OCI-LY3 (cell line): ENCODE measurements at regions not wholly inside any gene's neighbourhood (a gene's known extent, or its start where the extent isn't known, plus 50 kb on each side); places are given as distances from the start of the nearest gene placed in this dataset.

Source experiments
- H2AFZ ChIP-seq: fragments of 200-600, 300-600 bp; shearing (Covaris generic); 2 replicates; pipeline ENCODE4 v1.6.0; 2014; ENCODE audit warnings: antibody characterized with exemption, low read depth, low read length
- H3K27ac ChIP-seq: fragments of 200-600, 300-600 bp; sonication (generic); 2 replicates; pipeline ENCODE4 v1.5.1; 2014; ENCODE audit warnings: mild to moderate bottlenecking, low read length, moderate library complexity, mixed read lengths
- H3K27me3 ChIP-seq: fragments of 200-600, 300-600 bp; sonication (generic); 2 replicates; pipeline ENCODE4 v1.6.1; 2014; ENCODE audit warnings: low read depth, low read length, mixed read lengths
- H3K36me3 ChIP-seq: fragments of 200-600, 300-600 bp; sonication (generic); replicated peaks from 2 replicates; pipeline ENCODE3; 2014; ENCODE audit warnings: low read depth, low read length, mixed read lengths
- H3K4me1 ChIP-seq: fragments of 300-600, 200-600 bp; sonication (generic); 2 replicates; pipeline ENCODE4 v1.6.1; 2014; ENCODE audit warnings: low read length, mixed read lengths
- H3K4me2 ChIP-seq: fragments of 200-600, 300-600 bp; sonication (generic); 2 replicates; pipeline ENCODE4 v1.6.1; 2014; ENCODE audit warnings: low read length, mixed read lengths
- H3K4me3 ChIP-seq: fragments of 300-600, 200-600 bp; sonication (generic); 2 replicates; pipeline ENCODE4 v1.5.1; 2014; ENCODE audit warnings: antibody characterized with exemption, mild to moderate bottlenecking, low read length, moderate library complexity
- H3K79me2 ChIP-seq: fragments of 300-600, 200-600 bp; shearing (Covaris generic); 2 replicates; pipeline ENCODE4 v1.6.1; 2014; ENCODE audit warnings: mild to moderate bottlenecking, low read length, mixed read lengths
- H3K9ac ChIP-seq: fragments of 300-600, 200-600 bp; shearing (Covaris generic); 2 replicates; pipeline ENCODE4 v1.6.0; 2014; ENCODE audit warnings: mild to moderate bottlenecking, low read length, moderate library complexity
- H3K9me3 ChIP-seq: fragments of 200-600, 300-600 bp; shearing (Covaris generic); 2 replicates; pipeline ENCODE4 v1.6.1; 2014; ENCODE audit warnings: low read length, mixed read lengths; ENCODE audit not compliant: insufficient read depth
- H4K20me1 ChIP-seq: fragments of 200-600, 300-600 bp; sonication (generic); 2 replicates; pipeline ENCODE4 v1.6.1; 2016; ENCODE audit warnings: low read length, mixed read lengths; ENCODE audit not compliant: insufficient read depth
- CTCF ChIP-seq: fragments of 200-600, 300-600 bp; sonication (generic); IDR thresholded peaks from 2 replicates; pipeline ENCODE4 v1.5.1; 2014; ENCODE audit warnings: antibody characterized with exemption, low read length, low read depth
- EZH2phosphoT487 ChIP-seq: fragments of 200-600 bp; shearing (Covaris generic); IDR thresholded peaks from 2 replicates; pipeline ENCODE4 v1.6.1; 2018; ENCODE audit warnings: antibody characterized with exemption, mixed run types, low read depth

GRCh38 chr3:110456438-110457138 is 615.0 kb upstream of the NECTIN3 start:
- Histone ChIP-seq H3K36me3 (no peaks in the 10 kb centered on the region), H3K27ac (no peak overlapping the region), H3K79me2 (no peaks in the 10 kb centered on the region), H3K4me1 (no peaks in the 10 kb centered on the region), H2AFZ (no peak overlapping the region), H3K4me2 (no peak overlapping the region), H3K9me3 (no peaks in the 10 kb centered on the region), H4K20me1 (no peaks in the 10 kb centered on the region), H3K27me3 (no peaks in the 10 kb centered on the region), H3K4me3 (no peak overlapping the region), H3K9ac (no peak overlapping the region)
- no peak for TF ChIP-seq EZH2phosphoT487

GRCh38 chr3:110457508-110457907 is 614.1 kb upstream of the NECTIN3 start:
- Histone ChIP-seq H3K4me1 (no peaks in the 10 kb centered on the region), H3K4me3 (no peak overlapping the region), H3K27ac (no peak overlapping the region), H3K4me2 (no peak overlapping the region), H3K9me3 (no peaks in the 10 kb centered on the region), H2AFZ (no peak overlapping the region), H3K9ac (no peak overlapping the region), H4K20me1 (no peaks in the 10 kb centered on the region), H3K79me2 (no peaks in the 10 kb centered on the region), H3K36me3 (no peaks in the 10 kb centered on the region), H3K27me3 (no peaks in the 10 kb centered on the region)
- TF ChIP-seq CTCF, result no peak

- Histone ChIP-seq H3K9ac (no peak overlapping the region), H2AFZ (no peak overlapping the region), H3K4me1 (no peaks in the 10 kb centered on the region), H3K4me3 (no peak overlapping the region), H3K79me2 (no peaks in the 10 kb centered on the region), H3K27me3 (no peaks in the 10 kb centered on the region), H3K9me3 (no peaks in the 10 kb centered on the region), H3K4me2 (no peak overlapping the region), H3K27ac (no peak overlapping the region), H3K36me3 (no peaks in the 10 kb centered on the region), H4K20me1 (no peaks in the 10 kb centered on the region)
- TF ChIP-seq CTCF, result no peak
- no peak for TF ChIP-seq EZH2phosphoT487
Observed at GRCh38 chr3:110459021-110459420, 612.6 kb upstream of the NECTIN3 start.

GRCh38 chr3:110470310-110470709 is 601.3 kb upstream of the NECTIN3 start:
- no peaks in the 10 kb centered on the region for H3K79me2 ChIP-seq
- no peaks in the 10 kb centered on the region for H3K9me3 ChIP-seq
- no peaks in the 10 kb centered on the region for H3K4me1 ChIP-seq
- no peaks in the 10 kb centered on the region for H4K20me1 ChIP-seq
- no peak overlapping the region for H2AFZ ChIP-seq
- no peak overlapping the region for H3K9ac ChIP-seq
- H3K36me3 ChIP-seq, result no peaks in the 10 kb centered on the region
- no peak for TF ChIP-seq EZH2phosphoT487
- TF ChIP-seq CTCF, result no peak
- no peaks in the 10 kb centered on the region for H3K27me3 ChIP-seq
- H3K4me3 ChIP-seq, result no peak overlapping the region
- no peak overlapping the region for H3K27ac ChIP-seq
- H3K4me2 ChIP-seq, result no peak overlapping the region
